CD4-positive, alpha-beta T cell treated with Interleukin-12 subunit alpha and Interleukin-12 subunit beta, for 1 hour (primary cell): ENCODE measurements at regions not wholly inside any gene's neighbourhood (a gene's known extent, or its start where the extent isn't known, plus 50 kb on each side); places are given as distances from the start of the nearest gene placed in this dataset.
A peak's percentile ranks its signal among the peaks of the same experiment; 100 is the strongest.
"Not testable (repeated sequence)": the region's sequence is repeated elsewhere in the genome, so short reads cannot be mapped to it uniquely, and the experiment has no call there.

ENCODE experiments used
- DNase-seq: peaks from one replicate; pipeline ENCODE4 v3.0.0-alpha.2; 2020

DNA sequence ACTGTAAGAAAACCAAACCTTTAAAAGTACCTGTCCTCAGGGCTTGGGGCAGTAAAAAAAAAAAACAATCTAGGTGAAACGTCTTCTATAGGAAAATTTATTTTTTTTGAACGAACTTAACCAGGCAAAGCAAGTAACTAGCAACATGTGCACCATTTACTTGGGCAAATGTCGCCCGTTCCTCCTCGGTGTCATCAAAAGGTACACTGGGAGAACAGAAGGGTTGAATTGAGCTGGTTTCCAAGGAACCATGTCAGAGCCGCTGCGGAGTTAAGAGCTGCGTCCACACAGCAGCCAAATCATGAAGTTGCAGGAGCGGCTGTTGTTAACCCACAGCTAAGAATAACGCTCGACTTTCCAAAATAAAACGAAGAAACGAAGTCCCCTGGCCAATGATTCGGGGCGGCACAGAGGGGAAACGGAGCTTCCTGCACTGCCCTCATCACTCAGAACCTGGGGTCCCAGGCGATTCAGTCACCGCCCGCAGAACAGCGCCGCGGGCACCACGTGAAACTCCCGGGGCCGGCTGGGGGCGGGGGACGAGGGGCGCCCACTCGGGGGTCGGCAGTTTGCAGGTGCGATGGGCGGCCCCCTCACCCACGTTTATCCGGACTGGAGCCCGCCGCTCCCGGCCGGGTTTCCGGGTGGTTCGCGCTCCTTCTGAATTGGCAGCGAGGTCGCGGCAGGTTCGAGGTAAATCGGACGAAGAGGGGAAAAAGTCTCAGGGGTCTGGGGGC is 53.6 kb upstream of the PLGLB1 start:
- peak; percentile 19 for DNase-seq

DNA sequence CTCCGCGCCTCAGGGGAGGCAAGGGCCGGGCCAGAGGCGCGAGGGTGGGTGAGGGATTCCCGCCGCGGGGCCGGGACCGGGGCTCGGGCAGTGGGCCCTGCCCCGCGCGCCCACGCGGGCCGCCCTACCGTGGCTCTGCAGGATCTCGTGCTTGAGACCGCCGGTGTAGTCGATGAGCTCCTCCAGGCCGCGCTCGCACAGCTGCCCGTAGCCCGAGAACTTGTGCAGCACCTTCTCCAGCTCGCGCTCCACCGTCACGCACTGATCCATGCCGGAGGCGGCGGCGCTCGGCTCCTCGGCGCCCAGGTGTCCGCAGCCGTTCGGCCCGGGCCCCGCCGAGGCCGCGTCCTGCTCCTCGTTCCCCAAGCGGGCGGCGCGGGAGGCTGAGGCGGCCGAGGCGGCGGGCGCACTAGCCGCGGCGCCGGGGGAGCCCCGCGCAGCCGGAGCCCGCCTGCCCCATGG is 54.2 kb upstream of the PLGLB1 start:
- DNase-seq: peak; percentile 58

DNA sequence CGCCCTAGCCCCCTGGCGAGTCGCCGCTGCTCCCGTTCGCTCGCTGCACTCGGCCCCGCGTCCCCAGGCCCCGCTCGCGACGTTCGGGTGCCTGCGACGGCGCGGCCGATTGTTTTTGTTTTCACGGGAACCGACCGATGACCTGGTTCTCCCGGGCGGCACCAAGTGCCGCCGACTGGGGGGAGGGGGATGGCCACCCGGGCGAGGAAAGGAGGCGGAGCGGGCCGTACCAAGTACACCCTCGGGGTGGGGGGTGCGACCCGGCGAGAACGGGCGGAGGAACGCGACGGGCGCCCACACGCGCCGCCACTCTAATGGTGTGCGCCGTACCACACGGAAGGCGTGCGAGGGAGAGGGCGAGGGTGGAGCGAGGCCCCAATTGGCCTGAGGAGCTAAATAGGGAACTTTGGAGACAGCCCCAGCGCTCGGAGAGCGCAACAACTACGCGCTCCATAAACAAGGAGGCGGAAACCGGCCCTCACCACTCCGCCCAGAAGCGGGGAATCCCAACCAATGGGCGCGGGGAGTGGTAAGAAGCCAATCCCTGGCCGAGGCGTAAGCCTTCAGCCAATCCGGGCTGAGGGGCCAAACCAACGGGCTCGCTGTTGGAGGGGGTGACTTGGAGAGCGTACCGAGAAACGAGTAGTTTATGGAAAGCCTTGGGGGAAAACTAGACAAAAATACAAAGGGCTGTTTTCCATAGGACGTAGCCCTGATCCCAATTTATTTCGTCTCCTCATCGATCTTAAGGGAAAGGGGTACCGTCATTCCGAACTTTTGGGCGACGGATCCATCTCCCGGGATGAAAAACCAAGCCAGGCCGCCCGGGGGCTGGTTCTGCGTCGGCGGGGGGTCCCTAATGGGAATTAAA is 54.8 kb upstream of the PLGLB1 start:
- DNase-seq: peak; percentile 95

DNA sequence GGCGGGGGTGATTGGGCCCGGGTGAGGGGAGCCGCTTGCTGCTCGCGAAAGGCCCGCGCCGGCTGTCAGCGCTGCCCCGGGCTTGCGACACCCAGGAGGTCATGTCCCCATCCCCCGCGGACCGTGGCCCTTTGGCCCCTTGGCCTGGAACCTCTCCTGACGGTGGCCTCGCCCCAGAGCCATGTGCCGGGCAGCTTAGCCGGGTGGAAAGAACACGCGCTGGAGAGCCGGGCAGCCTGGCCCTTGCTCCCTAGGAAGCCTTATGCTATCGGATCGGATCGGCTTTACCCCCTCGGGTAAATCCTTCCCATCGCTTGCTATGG is 55.4 kb upstream of the PLGLB1 start:
- DNase-seq: not testable (repeated sequence)

DNA sequence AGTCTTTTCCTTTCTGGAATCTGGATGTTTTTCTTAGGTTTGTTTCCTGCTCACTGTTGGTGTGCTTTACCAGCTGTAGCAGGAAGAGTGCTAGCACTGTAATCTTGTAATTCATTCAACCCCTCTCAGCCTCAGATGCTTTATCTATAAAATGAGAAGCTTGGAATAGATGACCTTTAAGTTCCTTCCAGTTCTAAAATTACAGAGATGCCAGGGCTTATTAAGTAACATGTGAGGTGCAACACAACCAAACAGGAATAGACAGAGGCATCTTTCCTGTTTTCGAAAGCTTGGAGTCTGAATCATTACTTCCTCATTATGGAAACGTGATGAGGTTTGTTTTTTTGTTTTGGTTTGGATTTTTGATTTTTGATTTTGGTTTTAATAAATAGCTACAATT is 60.1 kb upstream of the PLGLB1 start:
- DNase-seq: not testable (repeated sequence)

DNA sequence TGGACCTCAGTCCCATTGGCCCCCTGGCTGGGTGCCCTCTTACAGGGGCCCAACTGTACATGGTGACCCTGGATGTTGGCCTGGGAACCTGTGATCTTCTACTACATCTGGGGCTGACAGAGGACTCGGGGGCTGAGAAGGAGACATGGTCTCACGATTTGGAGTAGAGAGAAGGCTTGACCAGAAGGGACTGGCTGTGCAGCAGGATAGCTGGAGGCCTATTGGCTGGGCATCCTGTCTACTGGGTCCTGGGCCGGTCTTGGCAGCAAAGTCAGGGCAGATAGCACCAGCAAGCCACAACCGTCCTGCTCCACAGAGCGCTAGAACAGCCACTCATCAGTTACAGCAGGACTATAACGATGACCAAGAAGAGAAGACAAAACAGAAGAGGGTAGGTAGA is 66.4 kb upstream of the PLGLB1 start:
- DNase-seq: not testable (repeated sequence)

DNA sequence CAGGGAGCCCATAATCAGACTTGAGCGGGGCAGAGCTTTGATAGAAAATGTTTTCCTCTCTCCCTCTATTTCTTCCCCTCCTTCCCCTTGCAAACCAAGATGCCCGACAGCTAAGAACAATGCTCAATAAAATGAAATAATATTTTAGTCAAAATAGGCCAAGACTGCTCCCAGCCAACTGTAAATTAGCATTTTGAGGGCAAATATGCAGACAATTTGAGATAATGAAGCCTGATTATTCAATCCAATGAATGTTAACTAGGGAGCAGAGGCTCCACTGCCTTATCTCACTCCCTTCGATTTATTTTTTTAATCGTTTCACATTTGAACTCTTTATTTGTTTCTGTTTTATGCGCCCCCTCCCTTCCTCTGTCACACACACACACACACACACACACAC is 67.8 kb upstream of the PLGLB1 start:
- DNase-seq: not testable (repeated sequence)

DNA sequence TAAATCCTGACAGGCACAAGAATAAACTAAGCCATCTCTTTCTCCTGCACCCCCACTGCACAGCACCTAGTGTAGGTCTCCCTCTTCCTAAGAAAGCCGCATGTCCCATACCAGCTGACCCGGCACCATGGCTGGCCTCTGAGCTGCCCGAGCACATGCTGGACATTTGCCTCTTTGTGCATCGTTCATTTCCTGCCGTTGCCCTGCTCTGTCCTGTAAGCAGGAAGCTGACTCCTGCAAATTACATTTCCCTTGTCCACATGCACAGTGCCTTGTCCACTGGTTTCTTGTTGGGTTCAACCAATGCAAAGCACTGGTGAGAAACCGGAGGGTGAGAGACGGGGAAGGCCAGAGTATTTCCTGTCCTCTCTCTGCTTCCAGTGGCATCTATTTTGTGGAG is 71.6 kb upstream of the PLGLB1 start:
- DNase-seq: not testable (repeated sequence)

DNA sequence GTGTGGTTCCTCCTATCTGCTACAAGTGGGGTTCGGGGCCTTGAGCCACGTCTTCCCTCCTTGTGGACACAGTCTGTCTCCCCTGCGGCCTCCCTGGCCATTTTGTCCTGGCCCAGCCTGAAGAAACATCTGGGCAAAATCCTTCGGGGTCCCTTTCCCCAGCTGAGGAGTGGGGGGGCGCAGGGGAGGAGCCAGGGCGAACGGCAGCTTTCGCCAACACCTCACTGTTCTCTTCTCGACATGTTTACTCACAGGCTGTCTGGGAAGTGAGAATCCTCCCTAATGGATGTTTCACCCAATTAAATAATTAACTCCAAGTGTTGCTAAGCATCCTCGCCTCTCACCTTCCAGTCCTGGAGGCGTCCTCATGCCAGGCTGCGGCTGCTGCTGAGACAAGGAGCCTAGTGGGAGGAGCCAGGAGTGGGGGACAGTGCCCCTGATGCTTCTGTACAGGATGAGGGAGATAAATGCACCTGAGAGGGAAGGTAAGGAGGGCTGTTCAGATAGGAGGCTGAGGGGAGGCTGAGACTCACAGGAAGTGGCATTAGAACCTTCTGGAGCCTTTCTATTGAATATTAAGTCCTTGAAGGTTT is 72.4 kb upstream of the PLGLB1 start:
- not testable (repeated sequence) for DNase-seq

DNA sequence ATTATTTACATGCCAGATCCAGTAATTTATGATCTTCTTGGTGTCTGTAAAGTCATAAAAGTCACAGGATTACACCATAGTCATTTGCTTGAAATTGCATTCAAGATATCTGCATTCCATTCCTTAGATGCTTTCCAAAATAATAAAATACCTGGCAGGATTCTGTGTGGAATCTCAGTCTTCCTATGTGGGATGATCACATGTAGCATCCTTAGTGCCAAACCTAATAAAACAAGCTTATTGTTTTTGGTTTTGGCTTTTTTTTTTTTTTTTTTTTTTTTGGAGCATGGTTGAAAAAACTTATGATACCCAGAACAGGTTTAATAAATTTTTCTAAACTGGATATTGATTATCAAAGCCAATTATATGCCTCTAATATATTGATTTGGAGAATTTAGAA is 74.2 kb upstream of the PLGLB1 start:
- not testable (repeated sequence) for DNase-seq

DNA sequence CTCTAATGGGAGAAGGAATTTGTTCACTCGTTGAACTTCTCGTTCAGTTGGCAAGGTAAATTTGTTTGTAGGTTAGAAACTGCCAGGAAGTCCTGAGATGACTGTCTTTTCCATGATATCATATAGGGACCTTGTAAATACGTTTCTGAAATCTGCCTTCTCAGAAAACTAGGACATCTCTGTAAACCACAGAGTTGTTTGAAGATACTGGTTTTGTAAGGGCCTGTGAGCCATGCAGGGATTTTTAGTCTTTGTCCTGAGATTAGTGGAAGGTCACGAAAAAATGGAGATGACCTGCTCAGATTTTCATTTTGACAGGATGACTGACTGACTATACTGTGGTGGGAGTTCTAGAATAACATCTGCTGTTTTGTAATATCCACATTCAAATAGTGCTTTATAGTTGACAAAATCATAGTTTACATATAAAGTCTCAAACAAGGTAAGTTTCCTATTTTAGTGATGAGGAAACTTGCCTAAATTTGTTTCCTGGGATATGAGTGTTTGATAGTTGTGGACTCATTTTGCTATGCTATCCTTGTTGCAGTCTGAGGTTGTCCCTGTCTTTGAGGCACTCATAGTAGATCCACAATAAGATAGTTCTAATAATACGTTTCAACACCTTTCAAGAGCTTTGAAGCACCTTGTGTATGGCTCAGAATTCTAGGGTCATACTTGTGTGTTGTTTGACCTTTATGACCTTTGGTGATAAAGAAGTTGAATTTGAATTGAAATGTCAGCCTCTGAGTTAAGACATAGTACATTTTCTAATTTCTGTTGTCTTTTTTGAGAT is 107.3 kb upstream of the PLGLB1 start:
- DNase-seq: peak; percentile 5

DNA sequence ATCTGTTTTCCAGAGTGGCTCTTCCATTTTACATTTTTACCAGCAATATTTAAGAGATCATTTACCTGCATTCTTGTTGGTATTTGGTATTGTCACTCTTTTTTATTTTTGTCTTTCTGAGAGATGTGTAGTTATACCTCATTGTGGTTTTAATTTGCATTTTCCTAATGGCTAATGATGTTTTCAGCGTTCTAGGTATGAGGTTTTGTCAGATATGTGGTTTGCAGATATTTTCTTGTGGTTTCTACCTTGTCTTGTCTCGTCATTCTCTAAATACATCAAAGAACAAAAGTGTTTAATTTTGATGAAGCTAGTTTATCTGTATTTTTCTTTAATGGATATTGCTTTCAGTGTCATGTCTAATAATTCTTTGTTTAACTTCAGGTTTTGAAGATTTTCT is 110.9 kb upstream of the PLGLB1 start:
- DNase-seq: peak; percentile 10

DNA sequence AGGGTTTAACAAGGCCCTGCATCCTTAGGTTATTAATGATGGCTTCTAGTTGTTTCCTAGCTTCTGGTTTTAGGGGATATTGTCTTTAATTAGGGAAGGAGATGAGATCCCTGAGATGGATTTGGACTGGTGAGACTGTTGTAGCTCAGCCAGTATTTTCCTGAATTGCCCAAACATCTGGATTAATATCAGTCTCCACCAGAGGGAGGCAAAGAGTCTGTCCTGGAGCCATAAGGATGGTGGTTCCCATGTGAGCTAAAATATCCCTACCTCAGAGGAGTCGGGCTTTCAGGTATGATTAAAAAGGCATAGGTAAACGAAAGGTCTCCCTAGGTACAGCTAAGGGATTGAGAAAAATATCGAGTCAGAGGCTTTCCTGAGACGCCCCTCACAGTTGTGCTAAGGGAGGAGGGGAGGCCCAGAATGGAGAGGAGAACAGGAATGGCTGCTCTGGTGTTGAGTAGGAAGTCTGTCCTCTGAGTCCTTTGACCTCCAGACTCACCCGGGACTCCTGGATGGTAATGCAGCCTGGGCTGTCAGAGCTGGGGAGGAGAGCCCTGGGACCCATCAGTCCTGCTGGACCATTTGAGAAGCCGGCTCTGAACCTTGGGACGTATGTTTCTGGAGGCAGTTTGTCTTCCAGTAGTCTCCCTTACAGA is 130.3 kb upstream of the PLGLB1 start:
- not testable (repeated sequence) for DNase-seq

DNA sequence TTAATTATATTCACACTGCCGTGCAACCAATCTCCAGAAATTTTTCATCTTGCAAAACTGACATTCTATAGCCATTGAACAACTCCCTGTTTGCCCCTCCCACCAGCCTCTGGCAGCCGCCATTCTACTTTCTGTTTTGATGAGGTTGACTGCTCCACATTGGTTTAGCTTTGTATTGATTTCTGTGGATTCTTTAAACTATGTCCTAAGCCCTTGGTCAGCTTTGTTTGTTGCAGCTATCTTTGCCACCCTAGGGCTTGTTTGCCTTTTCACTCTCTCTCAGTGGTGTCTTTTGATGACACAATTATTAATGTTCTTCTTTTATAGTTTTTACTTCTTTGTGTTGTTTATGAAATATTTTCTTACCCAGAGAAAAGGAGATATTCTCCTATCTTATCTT is 152.8 kb upstream of the PLGLB1 start:
- DNase-seq: not testable (repeated sequence)

DNA sequence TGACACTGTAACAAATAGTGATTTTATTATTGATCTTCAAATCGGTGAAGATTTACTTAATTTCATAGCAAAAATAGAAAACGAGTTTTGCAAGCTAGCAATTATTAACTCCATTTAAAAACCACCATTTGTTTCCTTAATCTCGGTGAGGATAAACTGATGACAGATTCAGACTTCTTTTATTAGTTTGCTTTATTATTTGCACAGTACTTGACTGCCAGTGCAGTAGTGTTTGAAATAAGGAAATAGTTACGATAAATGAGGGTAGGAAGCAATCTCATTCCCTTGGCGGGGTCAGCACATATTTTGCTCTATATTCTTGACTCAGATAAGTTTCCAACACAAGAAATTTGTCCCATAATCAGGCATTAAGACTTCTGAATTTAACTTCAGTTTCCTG is 161.7 kb upstream of the PLGLB1 start:
- DNase-seq: not testable (repeated sequence)

DNA sequence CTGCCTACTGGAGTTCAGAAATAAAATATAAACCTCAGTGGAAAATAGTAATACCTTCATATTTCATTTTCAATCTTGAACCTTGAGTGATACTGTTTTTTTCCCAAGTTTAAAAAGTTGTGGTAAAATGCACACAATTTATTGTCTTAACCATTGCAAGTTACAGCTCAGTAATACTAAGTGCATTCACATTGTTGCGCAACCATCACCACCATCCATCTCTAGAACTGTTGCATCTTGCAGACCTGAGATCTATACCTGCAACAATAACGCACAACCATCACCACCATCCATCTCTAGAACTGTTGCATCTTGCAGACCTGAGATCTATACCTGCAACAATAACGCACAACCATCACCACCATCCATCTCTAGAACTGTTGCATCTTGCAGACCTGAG is 162.6 kb upstream of the PLGLB1 start:
- not testable (repeated sequence) for DNase-seq

DNA sequence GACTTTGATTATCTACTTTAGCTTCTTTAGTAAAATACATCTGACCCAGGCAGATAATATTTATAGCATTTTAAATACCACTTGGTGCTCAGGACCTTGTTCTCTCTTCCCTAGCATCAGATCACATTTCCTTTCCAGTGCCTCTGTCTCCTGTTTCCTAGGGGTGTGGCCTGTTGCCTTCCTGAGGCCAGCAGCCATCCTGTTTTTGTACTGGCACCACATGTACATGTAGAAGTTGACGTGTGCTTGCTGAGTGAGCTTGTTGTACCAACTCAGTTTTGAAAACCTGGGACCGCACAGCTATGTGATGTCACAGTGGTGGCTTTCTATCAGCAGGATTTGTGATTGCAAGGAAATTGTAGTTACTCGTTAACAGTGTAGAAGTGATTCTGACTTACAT is 167.6 kb upstream of the PLGLB1 start:
- DNase-seq: not testable (repeated sequence)

DNA sequence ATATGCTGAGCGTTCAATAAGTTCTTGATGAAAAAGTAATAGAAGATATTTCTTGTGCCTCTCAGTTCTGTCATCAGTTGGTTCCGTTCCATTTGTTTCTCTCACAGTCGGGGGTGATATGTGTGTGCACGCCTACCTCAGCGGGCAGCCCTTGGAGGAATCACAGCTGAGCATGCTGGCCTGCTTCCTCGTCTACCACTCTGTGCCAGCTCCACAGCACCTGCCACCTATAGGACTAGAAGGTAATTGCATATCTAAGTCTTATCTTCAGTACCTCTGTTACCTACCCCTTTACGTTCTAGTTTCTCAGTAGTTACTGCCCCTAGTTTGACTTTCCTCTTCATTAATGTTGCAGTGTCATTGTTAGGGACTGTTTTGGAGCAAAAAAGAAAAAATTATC is 171.7 kb upstream of the PLGLB1 start:
- peak; percentile 12 for DNase-seq

DNA sequence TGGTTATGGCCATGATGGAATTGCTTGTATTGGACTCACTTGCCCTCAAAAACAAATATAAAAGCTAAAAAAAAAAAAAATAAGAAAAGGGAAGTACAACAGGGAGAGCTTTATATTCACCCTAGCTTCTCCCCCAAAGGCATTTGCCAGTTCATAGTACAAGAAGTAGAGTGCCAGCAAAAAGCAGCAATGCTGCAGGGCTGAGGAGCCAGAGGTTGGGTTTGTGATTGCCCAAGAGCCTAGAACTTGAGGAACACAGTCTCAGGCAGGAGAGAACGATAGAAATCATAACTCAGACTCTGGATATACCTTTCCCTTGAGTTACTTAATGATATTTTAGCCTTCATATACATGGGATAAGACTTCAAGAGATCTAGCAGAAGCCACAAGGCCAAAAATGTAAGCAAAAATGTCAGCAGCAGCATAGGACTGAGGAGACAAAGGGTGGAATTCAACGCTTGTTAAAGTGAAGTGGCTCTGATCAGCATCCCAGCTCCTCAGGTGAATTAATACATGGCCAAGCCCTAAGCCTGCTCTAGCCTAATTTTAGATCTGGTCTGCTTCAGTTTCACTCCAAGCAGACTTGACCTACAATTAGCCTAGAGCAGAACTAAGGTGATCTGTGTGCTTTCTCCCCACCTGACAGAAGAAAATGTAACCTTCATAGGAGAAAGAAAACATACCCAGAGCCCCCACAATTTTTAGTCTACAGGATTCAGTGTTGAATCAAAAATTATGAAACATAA is 172.8 kb upstream of the PLGLB1 start:
- DNase-seq: not testable (repeated sequence)

DNA sequence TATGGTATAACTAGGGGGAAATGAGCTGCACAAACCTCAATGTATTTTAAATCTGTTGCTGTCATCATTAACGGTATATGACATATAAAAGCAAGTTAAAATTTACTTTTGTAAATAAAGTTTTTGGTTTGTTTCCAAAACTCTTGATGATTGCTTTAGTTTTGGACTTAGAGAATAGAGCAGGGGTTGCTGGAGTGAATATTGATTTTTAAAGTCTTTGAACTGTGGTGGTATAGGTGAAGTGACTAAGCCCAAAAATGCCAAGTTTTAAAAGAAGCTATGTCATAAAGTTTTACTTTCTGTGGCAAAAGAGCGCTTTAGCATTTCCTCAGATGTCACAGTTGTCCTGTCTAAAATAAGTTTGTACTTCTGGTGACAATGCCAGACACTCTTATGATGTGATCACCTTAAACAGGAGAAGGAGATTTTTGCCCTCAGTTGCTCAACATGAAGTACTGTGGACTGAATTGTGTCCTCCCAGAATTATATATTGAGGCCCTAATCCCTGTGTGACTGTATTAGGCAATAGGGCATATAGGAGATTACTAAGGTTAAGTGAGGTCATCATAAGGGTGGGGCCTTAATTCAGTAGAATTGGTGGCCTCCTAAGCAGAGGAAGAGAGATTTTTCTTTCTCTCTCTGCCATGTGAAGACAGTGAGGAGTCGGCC is 175.2 kb upstream of the PLGLB1 start:
- DNase-seq: not testable (repeated sequence)

DNA sequence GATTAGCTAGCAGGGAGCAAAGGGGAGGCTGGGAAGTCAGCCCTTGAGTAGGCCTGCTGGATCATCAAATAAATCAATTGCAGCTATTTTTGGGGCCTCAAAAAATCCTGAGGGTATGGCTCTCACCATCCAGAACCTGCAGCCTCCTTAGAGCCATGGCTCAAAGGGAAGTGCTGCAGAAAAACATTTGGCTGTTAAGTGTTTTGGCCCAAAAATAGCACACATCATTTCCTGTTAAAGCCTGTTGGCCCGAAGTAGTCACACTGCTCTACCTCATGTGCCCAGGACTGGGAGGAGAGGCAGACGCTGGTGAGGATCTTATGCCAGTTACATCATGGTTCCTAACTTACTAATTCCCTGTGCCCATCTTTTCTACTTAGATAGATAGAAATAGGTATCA is 176.8 kb upstream of the PLGLB1 start:
- DNase-seq: not testable (repeated sequence)
